ENCODE measurements at regions not wholly inside any gene's neighbourhood (a gene's known extent, or its start where the extent isn't known, plus 50 kb on each side); places are given as distances from the start of the nearest gene placed in this dataset.

- no peaks in the 10 kb centered on the region for H3K9me2 ChIP-seq (replicated peaks; ENCODE audit: low read depth, low read length)
- no peak overlapping the region for H2AFZ ChIP-seq (ENCODE audit: low read length)
- no peaks in the 10 kb centered on the region for H3F3A ChIP-seq (ENCODE audit: low read depth)
- no peaks in the 10 kb centered on the region for H4K20me1 ChIP-seq (ENCODE audit: insufficient read depth, low read length, poor library complexity, severe bottlenecking)
- no peaks in the 10 kb centered on the region for H3K36me3 ChIP-seq (ENCODE audit: insufficient read depth, low read length)
- TF ChIP-seq EZH2phosphoT487 (IDR thresholded peaks at IDR 0.05; ENCODE audit: borderline replicate concordance) (no peak), CTCF (conservative IDR thresholded peaks at IDR 0.05; ENCODE audit: low read length) (no peak)
- no peak overlapping the region for H3K4me3 ChIP-seq (ENCODE audit: low read length, poor library complexity, severe bottlenecking)
- no peaks in the 10 kb centered on the region for H3K79me2 ChIP-seq (ENCODE audit: insufficient read depth, low read length)
- no peaks in the 10 kb centered on the region for H3K4me1 ChIP-seq (ENCODE audit: insufficient read depth, low read length, poor library complexity, severe bottlenecking)
- no peak overlapping the region for H3K9ac ChIP-seq (ENCODE audit: low read depth, low read length, poor library complexity, severe bottlenecking)
- H3K9me3 ChIP-seq (ENCODE audit: insufficient read depth, low read depth, low read length), result no peaks in the 10 kb centered on the region
- H3K4me2 ChIP-seq (ENCODE audit: low read depth, low read length, poor library complexity, severe bottlenecking), result no peak overlapping the region
- H3K27me3 ChIP-seq (ENCODE audit: insufficient read depth, low read length, poor library complexity, severe bottlenecking), result no peaks in the 10 kb centered on the region
These were observed 191.3 kb upstream of the DEFB112 start for GRCh38 chr6:50240986-50241385.

- Histone ChIP-seq H3F3A (ENCODE audit: low read depth) (no peaks in the 10 kb centered on the region), H3K4me2 (ENCODE audit: low read depth, low read length, poor library complexity, severe bottlenecking) (no peak overlapping the region), H3K9me3 (ENCODE audit: insufficient read depth, low read depth, low read length) (no peaks in the 10 kb centered on the region), H3K9ac (ENCODE audit: low read depth, low read length, poor library complexity, severe bottlenecking) (no peak overlapping the region), H4K20me1 (ENCODE audit: insufficient read depth, low read length, poor library complexity, severe bottlenecking) (no peaks in the 10 kb centered on the region), H3K79me2 (ENCODE audit: insufficient read depth, low read length) (no peaks in the 10 kb centered on the region), H3K36me3 (ENCODE audit: insufficient read depth, low read length) (no peaks in the 10 kb centered on the region), H3K27me3 (ENCODE audit: insufficient read depth, low read length, poor library complexity, severe bottlenecking) (no peaks in the 10 kb centered on the region), H3K4me3 (ENCODE audit: low read length, poor library complexity, severe bottlenecking) (no peak overlapping the region), H3K9me2 (replicated peaks; ENCODE audit: low read depth, low read length) (no peaks in the 10 kb centered on the region), H3K4me1 (ENCODE audit: insufficient read depth, low read length, poor library complexity, severe bottlenecking) (no peaks in the 10 kb centered on the region), H2AFZ (ENCODE audit: low read length) (no peak overlapping the region)
- no peak for TF ChIP-seq CTCF (conservative IDR thresholded peaks at IDR 0.05; ENCODE audit: low read length)
- no peak for TF ChIP-seq EZH2phosphoT487 (IDR thresholded peaks at IDR 0.05; ENCODE audit: borderline replicate concordance)
These were observed 199.8 kb upstream of the DEFB112 start for GRCh38 chr6:50249493-50249892.

- Histone ChIP-seq H3K27me3 (ENCODE audit: insufficient read depth, low read length, poor library complexity, severe bottlenecking) (no peaks in the 10 kb centered on the region), H4K20me1 (ENCODE audit: insufficient read depth, low read length, poor library complexity, severe bottlenecking) (no peaks in the 10 kb centered on the region), H3K4me1 (ENCODE audit: insufficient read depth, low read length, poor library complexity, severe bottlenecking) (no peaks in the 10 kb centered on the region), H3K9me2 (replicated peaks; ENCODE audit: low read depth, low read length) (no peaks in the 10 kb centered on the region), H3K79me2 (ENCODE audit: insufficient read depth, low read length) (no peaks in the 10 kb centered on the region), H2AFZ (ENCODE audit: low read length) (no peak overlapping the region), H3F3A (ENCODE audit: low read depth) (no peaks in the 10 kb centered on the region), H3K9me3 (ENCODE audit: insufficient read depth, low read depth, low read length) (no peaks in the 10 kb centered on the region; the same call in 1 of the 2 replicates), H3K9ac (ENCODE audit: low read depth, low read length, poor library complexity, severe bottlenecking) (no peak overlapping the region), H3K4me3 (ENCODE audit: low read length, poor library complexity, severe bottlenecking) (no peak overlapping the region), H3K4me2 (ENCODE audit: low read depth, low read length, poor library complexity, severe bottlenecking) (no peak overlapping the region), H3K36me3 (ENCODE audit: insufficient read depth, low read length) (no peaks in the 10 kb centered on the region)
- TF ChIP-seq EZH2phosphoT487 (IDR thresholded peaks at IDR 0.05; ENCODE audit: borderline replicate concordance) (no peak), CTCF (conservative IDR thresholded peaks at IDR 0.05; ENCODE audit: low read length) (no peak)
These were observed 207.6 kb upstream of the DEFB112 start for GRCh38 chr6:50257322-50257721.

All from Loucy (cell line).